ENCODE measurements at regions not wholly inside any gene's neighbourhood (a gene's known extent, or its start where the extent isn't known, plus 50 kb on each side); places are given as distances from the start of the nearest gene placed in this dataset.
"Not testable (repeated sequence)": the region's sequence is repeated elsewhere in the genome, so short reads cannot be mapped to it uniquely, and the experiment has no call there.

DNA sequence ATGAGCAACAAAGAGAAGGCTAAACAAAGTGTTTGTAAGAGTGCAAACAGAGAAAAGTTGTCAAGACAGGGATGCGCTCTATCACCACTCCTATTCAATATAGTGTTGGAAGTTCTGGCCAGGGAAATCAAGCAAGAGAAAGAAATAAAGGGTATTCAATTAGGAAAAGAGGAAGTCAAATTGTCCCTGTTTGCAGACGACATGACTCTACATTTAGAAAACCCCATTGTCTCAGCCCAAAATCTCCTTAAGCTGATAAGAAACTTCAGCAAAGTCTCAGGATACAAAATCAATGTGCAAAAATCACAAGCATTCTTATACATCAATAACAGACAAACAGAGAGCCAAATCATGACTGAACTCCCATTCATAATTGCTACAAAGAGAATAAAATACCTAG is 143.4 kb upstream of the POGK start:
- DNase-seq (ENCODE audit: low spot score): not testable (repeated sequence)

DNA sequence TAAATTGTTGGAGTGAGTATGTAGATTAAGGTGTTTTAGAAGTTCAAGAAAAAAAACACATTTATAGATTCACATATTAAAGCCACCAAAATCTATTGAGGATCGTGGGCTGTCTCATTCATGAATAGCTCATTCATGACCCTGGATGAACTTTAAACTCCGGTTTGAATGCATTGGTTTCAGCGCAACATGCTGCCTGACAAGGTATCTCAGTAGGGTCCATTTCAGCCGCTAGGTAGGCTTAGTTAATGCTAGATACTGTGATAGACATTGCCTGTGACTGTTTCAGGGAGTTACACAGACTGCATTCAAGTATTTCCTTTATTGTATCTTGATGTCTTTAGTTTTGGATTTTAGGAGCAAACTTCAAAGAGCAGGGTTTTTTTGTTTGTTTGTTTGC is 140.5 kb upstream of the POGK start:
- DNase-seq (ENCODE audit: low spot score): no peak

- DNase-seq (ENCODE audit: low spot score): no peak
Measured at GRCh38 chr1:166699613-166700012, 139.7 kb upstream of the POGK start.

DNA sequence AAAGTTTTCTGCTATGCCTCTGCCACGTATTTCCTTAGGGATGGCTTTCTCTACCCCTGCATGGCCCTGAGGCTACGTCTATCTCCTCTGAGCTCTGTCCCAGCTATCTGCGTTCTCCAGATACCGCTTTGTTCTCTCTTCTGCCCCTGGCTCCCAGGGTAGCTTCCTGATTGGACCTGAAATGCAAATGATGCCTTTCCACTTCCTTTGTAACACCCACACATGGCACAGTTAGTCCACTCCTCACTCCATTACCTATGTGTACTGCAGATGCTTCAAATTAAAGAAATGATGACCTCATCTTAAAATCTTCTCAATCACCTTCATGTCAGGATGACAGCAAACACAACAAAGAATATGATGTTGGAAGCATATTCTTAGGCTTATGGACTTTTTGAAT is 138.6 kb upstream of the POGK start:
- DNase-seq (ENCODE audit: low spot score): no peak

GRCh38 chr1:166701603-166702100 is 137.6 kb upstream of the POGK start:
- DNase-seq (ENCODE audit: low spot score): no peak

DNA sequence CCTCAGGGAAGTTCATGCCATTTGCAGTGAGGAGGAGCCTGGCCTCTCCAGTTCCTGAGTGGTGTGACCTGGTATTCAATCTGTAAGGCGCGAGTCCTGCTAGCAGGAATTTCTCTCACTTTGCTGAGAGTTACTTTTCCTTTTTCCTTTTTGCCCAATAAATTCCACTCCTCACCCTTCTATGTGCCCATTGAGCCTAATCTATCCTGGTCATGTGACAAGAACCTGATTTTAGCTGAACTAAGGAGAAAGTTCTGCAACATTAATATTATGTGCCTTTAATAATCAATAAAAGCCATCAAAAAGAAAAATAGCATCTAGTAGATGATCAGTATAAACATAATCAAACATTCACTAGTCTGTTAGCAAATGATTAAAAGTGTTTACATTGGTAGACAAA is 136.1 kb upstream of the POGK start:
- no peak for DNase-seq (ENCODE audit: low spot score)

DNA sequence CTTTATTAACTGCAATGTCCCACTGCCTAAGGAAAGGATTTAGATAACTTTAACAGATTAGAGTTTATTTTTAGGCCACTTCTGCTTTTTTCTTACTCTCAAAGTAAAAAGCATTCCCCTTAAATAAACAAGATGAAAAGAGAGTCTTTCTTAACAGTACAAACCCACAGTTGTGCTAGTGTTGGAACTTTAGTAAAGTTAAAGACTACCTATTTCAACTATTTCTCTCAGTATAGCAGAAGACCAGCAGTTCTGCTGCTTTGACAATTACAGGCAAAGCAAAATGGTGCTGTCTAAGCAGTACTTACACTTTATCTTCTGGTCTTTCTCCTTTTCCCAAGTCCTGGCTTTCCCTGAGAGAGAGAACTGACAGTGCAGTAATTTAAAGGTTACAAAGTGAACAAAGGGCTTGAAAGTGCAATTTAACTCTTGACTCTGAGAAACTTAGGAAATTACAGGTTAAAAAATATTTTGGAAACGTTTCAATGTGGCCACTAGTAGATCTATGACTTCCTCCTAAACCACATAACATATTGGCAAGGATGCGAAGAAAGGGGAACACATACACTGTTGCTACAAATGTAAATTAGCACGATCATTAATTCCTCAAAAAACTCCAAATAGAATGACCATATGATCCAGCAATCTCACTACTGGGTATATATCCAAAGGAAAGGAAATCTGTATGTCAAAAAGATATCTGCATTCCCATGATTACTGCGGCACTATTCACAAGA is 135.4 kb upstream of the POGK start:
- no peak for DNase-seq (ENCODE audit: low spot score)

DNA sequence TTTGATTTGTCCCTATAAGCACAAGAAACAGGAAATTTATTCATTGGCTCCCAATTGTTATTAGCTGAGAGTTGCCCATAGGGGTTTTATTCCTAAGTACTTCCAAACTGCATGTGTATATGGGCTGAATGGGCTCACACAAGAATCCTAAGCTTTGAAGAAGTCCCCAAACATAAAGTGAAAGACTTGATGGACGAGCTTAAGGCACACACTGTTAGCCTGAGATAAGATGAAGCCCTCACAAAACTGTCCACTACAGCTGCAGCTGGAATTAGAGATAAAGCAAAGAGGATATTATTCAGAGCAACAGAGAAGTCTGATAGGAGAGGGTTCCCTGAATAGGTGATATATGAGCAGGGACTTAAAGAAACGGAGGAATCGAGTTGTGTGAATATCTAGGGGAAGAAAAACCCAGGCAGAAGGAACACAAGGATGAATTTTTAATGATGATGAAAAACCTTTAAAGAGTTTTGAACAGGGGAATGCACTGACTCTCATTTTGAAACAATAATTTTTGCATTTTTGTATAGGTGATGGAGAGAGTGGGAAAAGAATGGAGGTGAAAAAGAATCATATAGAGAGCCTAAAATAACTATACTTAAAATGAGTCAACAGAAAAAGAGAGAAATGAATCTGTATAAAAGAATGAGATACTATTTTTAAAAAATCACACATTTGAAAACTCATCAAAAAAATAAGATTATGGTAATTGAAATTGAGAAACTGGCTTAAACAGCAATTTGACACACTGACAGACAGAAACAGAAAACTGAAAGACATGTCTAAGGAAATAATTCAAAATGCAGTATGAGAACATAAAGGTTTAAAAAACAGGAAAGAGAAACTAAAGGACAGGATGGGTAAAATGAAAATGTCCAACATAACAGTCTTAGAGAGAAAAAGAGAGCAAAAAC is 133.6 kb upstream of the POGK start:
- DNase-seq (ENCODE audit: low spot score): no peak

GRCh38 chr1:166716620-166717019 is 122.7 kb upstream of the POGK start:
- no peak for DNase-seq (ENCODE audit: low spot score)

DNA sequence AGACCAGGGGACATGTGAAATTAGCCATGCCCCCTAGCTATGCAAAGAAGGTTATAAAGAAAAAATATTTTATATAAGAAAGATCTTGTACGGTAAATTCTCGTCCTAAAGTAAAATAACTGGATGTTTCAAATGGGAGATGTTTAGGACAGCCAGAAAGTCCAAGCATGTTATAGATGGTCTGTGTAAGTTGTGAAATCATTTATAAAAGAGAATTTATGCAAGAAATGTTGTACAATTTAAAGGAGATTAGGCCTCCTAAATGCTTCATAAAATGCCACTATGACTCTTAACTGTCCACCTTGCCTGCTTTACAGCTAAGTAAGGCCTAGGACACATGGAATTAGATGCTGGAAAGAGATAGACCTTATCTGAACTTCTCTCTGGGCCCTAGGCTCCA is 118.1 kb upstream of the POGK start:
- no peak for DNase-seq (ENCODE audit: low spot score)

- no peak for DNase-seq (ENCODE audit: low spot score)
Measured at GRCh38 chr1:166730299-166730888, 108.9 kb upstream of the POGK start.

DNA sequence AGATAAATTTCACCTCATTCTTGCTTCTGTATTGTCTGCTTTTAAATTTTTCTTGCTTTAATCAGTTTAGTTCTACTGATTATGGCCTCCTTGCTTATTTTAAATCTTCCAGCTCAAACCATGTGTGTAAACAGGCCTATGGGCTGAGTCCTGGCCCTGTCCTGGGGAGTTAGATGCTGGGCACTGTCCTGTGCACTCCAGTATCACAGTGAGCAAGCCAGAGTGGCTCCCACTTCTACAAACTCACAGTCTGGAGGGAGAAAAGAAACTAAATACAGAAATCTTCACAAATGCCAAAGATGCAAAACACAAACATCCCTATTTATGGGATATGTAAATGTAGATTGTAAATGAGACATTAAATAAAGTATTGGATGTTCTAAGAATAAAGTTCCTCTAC is 101.1 kb upstream of the POGK start:
- DNase-seq (ENCODE audit: low spot score): no peak

DNA sequence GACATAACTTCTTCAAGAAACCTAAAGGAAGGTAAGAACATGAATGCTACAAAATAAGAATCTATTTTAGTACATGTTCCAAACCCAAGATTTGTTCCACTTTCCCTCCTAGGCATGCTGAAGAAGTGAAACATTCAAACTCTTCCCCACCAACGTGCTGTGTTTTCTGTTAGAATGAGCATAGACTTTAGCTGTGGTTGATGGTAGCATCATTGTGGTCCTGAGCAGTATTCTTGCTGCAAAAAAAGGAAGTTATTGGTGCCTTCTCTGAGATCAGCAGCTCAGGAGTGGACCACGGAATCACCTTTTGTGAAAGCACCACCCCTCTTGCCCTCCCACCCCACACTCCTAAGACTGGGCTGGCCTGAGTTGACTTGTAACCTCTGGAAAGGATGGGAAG is 100.4 kb upstream of the POGK start:
- no peak for DNase-seq (ENCODE audit: low spot score)

DNA sequence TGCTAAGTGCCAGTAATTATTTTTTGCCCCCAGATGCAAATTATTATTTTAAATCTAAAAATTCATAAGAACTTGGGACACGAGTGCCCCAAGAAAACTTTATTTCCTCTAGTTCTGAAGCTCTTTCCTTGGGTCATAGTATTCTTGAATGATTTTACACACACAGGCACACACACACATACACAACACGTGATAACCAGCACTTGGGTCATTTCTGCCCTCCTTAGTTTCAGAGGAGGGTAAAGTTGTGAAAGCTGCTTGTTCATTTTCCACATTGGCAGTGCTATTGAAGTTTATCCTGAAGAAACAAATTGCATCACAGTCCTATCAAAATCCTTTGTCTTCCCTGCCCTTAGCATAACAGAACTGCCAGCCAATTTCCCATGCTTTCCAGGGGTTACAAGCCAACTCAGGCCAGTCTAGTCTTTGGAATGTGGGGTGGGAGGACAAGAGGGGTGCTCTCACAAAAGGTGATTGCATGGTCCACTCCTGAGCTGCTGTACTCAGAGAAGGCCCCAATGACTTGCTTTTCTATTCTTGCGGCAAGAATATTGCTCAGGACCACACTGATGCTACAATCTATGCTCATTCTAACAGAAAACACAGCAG is 98.5 kb upstream of the POGK start:
- no peak for DNase-seq (ENCODE audit: low spot score)

- no peak for DNase-seq (ENCODE audit: low spot score)
Measured at GRCh38 chr1:166763318-166763717, 76.0 kb upstream of the POGK start.

- no peak for DNase-seq (ENCODE audit: low spot score)
Measured at GRCh38 chr1:166766942-166767341, 72.3 kb upstream of the POGK start.

DNA sequence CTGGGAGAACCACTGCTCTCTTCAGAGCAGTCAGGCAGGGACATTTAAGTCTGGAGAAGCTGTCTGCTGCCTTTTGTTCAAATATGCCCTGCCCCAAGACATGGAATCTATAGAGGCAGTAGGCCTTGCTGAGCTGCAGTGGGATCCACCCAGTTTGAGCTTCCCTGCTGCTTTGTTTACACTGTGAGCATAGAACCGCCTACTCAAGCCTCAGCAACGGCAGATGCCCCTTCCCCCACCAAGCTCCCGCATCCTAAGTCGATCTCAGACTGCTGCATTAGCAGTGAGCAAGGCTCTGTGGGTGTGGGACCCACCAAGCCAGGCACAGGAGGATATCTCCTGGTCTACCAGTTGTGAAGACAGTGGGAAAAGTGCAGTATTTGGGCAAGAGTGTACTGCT is 54.6 kb upstream of the POGK start:
- DNase-seq (ENCODE audit: low spot score): not testable (repeated sequence)

DNA sequence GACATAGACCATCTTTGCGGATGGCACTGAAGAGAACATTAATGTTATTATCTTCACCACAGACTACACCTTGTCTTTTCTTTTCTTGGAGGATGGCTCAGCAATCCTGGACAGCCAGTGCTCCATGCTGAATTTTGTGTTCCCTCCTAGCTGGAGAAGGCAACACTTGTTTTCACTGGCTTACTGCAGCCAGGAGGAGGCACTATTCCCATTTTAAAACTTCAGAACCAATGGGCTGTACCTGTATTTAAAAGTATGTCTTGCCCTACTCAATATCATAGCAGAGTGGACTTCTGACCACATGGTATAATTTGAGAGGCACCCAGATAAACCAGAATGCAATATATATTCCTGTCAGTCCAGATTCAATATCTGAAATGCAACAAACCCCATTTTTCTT is 53.3 kb upstream of the POGK start:
- no peak for DNase-seq (ENCODE audit: low spot score)

DNA sequence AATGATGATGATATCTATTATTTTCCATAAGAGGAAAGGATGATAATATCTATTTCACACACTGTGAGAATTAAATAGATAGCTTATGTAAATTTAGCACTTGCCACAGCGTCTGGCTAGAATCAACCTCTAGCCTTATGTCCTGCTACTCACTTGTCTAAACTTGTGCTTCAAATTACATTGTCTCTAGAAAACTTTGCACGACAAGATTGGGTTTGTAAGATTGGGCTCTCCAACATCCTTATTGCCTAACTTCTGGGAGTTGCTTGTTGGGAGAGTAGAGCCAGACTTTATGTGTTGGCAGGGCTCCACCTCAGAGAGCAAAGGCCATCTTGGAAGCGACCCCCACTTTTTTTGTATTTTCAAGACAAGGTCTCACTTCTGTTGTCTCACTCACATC is 50.0 kb upstream of the POGK start:
- no peak for DNase-seq (ENCODE audit: low spot score)

All from pons (tissue), 1 donor.